IMR-90 (cell line): ENCODE measurements at regions not wholly inside any gene's neighbourhood (a gene's known extent, or its start where the extent isn't known, plus 50 kb on each side); places are given as distances from the start of the nearest gene placed in this dataset.

Experiments
- ATAC-seq: fragments of 200-7000 bp; cut with Tn5 transposase; 2 replicates; pipeline ENCODE4 v1.9.1; 2020; ENCODE audit warnings: low read depth, mild to moderate bottlenecking, moderate library complexity
- BruUV-seq: library from RNA; stranded (reverse); fragments of 400-500 nt; replicated peaks from 2 replicates; lab custom pipeline; 2021; lab: Mats Ljungman, UMichigan
- CTCF ChIA-PET: fragments of 300-600 bp; formaldehyde crosslinking; extraction: SDS; loops from one replicate; lab custom pipeline; 2021; ENCODE audit warnings: antibody characterized with exemption; lab: Yijun Ruan, JAX
- POLR2A ChIA-PET: fragments of 300-600 bp; sonication (Branson Sonifier 250); formaldehyde crosslinking; loops from one replicate; lab custom pipeline; 2022; ENCODE audit warnings: antibody characterized with exemption; ENCODE audit not compliant: unreplicated experiment; lab: Charles Lee
- DNase-seq: peaks from one replicate; pipeline ENCODE4 v3.0.0; 2013
- H2AFZ ChIP-seq: replicated peaks from 2 replicates; pipeline ENCODE3; 2013; ENCODE audit warnings: low read length, mild to moderate bottlenecking; ENCODE audit not compliant: poor library complexity
- H2AK5ac ChIP-seq: 2 replicates; pipeline ENCODE4 v1.6.1; 2013; ENCODE audit warnings: low read depth, low read length, inconsistent platforms
- H2AK9ac ChIP-seq: replicated peaks from 2 replicates; pipeline ENCODE3; 2013; ENCODE audit warnings: mild to moderate bottlenecking, low read depth, low read length, moderate library complexity; ENCODE audit not compliant: poor library complexity
- H2BK120ac ChIP-seq: 2 replicates; pipeline ENCODE4 v1.6.1; 2013; ENCODE audit warnings: low read depth, low read length, inconsistent platforms
- H2BK15ac ChIP-seq: 3 replicates; pipeline ENCODE4 v1.6.1; 2013; ENCODE audit warnings: low read depth, low read length, inconsistent platforms
- H2BK20ac ChIP-seq: 2 replicates; pipeline ENCODE4 v1.6.1; 2013; ENCODE audit warnings: low read depth, mild to moderate bottlenecking, inconsistent platforms, low read length, moderate library complexity
- H2BK5ac ChIP-seq: 2 replicates; pipeline ENCODE4 v1.6.1; 2013; ENCODE audit warnings: mild to moderate bottlenecking, low read depth, low read length, inconsistent platforms; ENCODE audit not compliant: poor library complexity, severe bottlenecking
- H3K14ac ChIP-seq: replicated peaks from 2 replicates; pipeline ENCODE4 v1.6.1; 2013; ENCODE audit warnings: low read depth, low read length, inconsistent platforms
- H3K18ac ChIP-seq: 2 replicates; pipeline ENCODE4 v1.6.1; 2013; ENCODE audit warnings: low read depth, low read length, control low read depth
- H3K23ac ChIP-seq: 2 replicates; pipeline ENCODE4 v1.6.1; 2013; ENCODE audit warnings: low read depth, low read length, inconsistent platforms
- H3K27ac ChIP-seq: 2 replicates; pipeline ENCODE4 v1.5.1; 2013; ENCODE audit warnings: mild to moderate bottlenecking, control low read depth, low read length; ENCODE audit not compliant: insufficient read depth
- H3K27me3 ChIP-seq: 2 replicates; pipeline ENCODE4 v1.6.1; 2013; ENCODE audit warnings: low read length; ENCODE audit not compliant: control insufficient read depth, insufficient read depth
- H3K36me3 ChIP-seq: 2 replicates; pipeline ENCODE4 v1.6.1; 2013; ENCODE audit warnings: low read length, mixed read lengths; ENCODE audit not compliant: control insufficient read depth, insufficient read depth
- H3K4ac ChIP-seq: 2 replicates; pipeline ENCODE4 v1.6.1; 2013; ENCODE audit warnings: low read depth, low read length, inconsistent platforms
- H3K4me1 ChIP-seq: 2 replicates; pipeline ENCODE4 v1.6.1; 2013; ENCODE audit warnings: low read length, mixed read lengths; ENCODE audit not compliant: control insufficient read depth, insufficient read depth
- H3K4me2 ChIP-seq: 2 replicates; pipeline ENCODE4 v1.6.1; 2013; ENCODE audit warnings: low read depth, mild to moderate bottlenecking, control low read depth, low read length, moderate library complexity
- H3K4me3 ChIP-seq: 2 replicates; pipeline ENCODE4 v1.5.1; 2013; ENCODE audit warnings: low read depth, mild to moderate bottlenecking, control low read depth, low read length, moderate library complexity; ENCODE audit not compliant: insufficient read depth
- H3K56ac ChIP-seq: 2 replicates; pipeline ENCODE4 v1.6.1; 2013; ENCODE audit warnings: low read length, inconsistent platforms; ENCODE audit not compliant: insufficient read depth; ENCODE audit errors: extremely low read depth
- H3K79me1 ChIP-seq, 2 experiments: 2 replicates each; pipeline ENCODE4 v1.6.1; 2013; ENCODE audit warnings: low read length in 2 of 2, inconsistent platforms in 1 of 2, low read depth in 1 of 2
- H3K9ac ChIP-seq: 2 replicates; pipeline ENCODE4 v1.6.1; 2013; ENCODE audit warnings: low read depth, low read length, control low read depth
- H3K9me1 ChIP-seq: 2 replicates; pipeline ENCODE4 v1.6.1; 2013; ENCODE audit warnings: low read length, inconsistent platforms; ENCODE audit not compliant: insufficient read depth
- H3K9me3 ChIP-seq: 2 replicates; pipeline ENCODE4 v1.6.1; 2013; ENCODE audit warnings: low read length; ENCODE audit not compliant: control insufficient read depth, insufficient read depth
- H4K20me1 ChIP-seq: 2 replicates; pipeline ENCODE4 v1.6.1; 2013; ENCODE audit warnings: low read length, inconsistent platforms; ENCODE audit not compliant: insufficient read depth
- H4K5ac ChIP-seq: 2 replicates; pipeline ENCODE4 v1.6.1; 2013; ENCODE audit warnings: mild to moderate bottlenecking, low read depth, low read length, control low read depth
- H4K8ac ChIP-seq, 2 experiments: 2 replicates each; pipeline ENCODE4 v1.6.1; 2013; ENCODE audit warnings: low read depth in 2 of 2, low read length in 2 of 2, control low read depth in 1 of 2, inconsistent platforms in 1 of 2
- H4K91ac ChIP-seq: 2 replicates; pipeline ENCODE4 v1.6.1; 2013; ENCODE audit warnings: low read depth, low read length, inconsistent platforms; ENCODE audit not compliant: insufficient read depth
- BHLHE40 ChIP-seq: fragments of 150-350 bp; IDR thresholded peaks from 2 replicates; pipeline ENCODE4 v1.6.1; 2016; ENCODE audit warnings: mild to moderate bottlenecking, low read depth, low read length
- CHD1 ChIP-seq: IDR thresholded peaks from 2 replicates; pipeline ENCODE4 v1.6.1; 2012; ENCODE audit warnings: low read depth, low read length, improper control_type of control experiment
- MAFK ChIP-seq: IDR thresholded peaks from 2 replicates; pipeline ENCODE4 v1.6.1; 2012; ENCODE audit warnings: low read depth, low read length, improper control_type of control experiment
- RCOR1 ChIP-seq: IDR thresholded peaks from 2 replicates; pipeline ENCODE4 v1.6.1; 2012; ENCODE audit warnings: mild to moderate bottlenecking, low read length, improper control_type of control experiment; ENCODE audit not compliant: insufficient replicate concordance
- WGBS, 2 experiments: methylation state at CpG; one replicate each; pipeline versions ENCODE4 v1.1.5 to v1.1.7; 2013; ENCODE audit warnings: missing lambda C conversion rate in 2 of 2; ENCODE audit not compliant: insufficient read length in 1 of 2; ENCODE audit errors: extremely low coverage in 2 of 2; 5-methylcytosine and 5-hydroxymethylcytosine counted together
- dilution Hi-C: fragments of 300-500 bp; cut with HindIII; formaldehyde crosslinking; loops from one replicate; pipeline ENCODE4 v1.14.3; 2018; ENCODE audit warnings: low sequenced_read_pairs; ENCODE audit not compliant: unreplicated experiment
- in situ Hi-C: fragments of 300-500 bp; cut with MboI; formaldehyde crosslinking; loops from 3 replicates; pipeline ENCODE4 v1.14.3; 2019; ENCODE audit warnings: low sequenced_read_pairs, inconsistent platforms, mixed read lengths
- intact Hi-C: fragments of 100-400 bp; cut with micrococcal nuclease; formaldehyde crosslinking; loops from 2 replicates; pipeline ENCODE4 v1.10.0; 2022

- CTCF ChIA-PET, result no interaction called here
These were observed 66.6 kb upstream of the SPTLC3 start for GRCh38 chr20:12942123-12942522.

More at GRCh38 chr20:12942123-12942522, 66.6 kb upstream of the SPTLC3 start:
- BruUV-seq, result no TSS peak
- Histone ChIP-seq H3K79me1 (no peaks in the 10 kb centered on the region), H4K5ac (no peak overlapping the region), H2BK20ac (no peak overlapping the region), H2BK5ac (no peak overlapping the region), H2AK5ac (no peak overlapping the region), H2BK120ac (no peak overlapping the region), H3K9me1 (no peaks in the 10 kb centered on the region), H4K20me1 (no peaks in the 10 kb centered on the region), H3K4me3 (no peak overlapping the region), H3K18ac (no peak overlapping the region), H3K9ac (no peak overlapping the region), H3K4me2 (no peak overlapping the region), H3K36me3 (no peaks in the 10 kb centered on the region), H3K56ac (no peak overlapping the region), H3K14ac (no peak overlapping the region), H2AK9ac (no peak overlapping the region), H3K4me1 (peaks cover under 1% of the 10 kb centered on the region; the same call in 1 of the 2 replicates), H2BK15ac (no peak overlapping the region), H3K27ac (no peak overlapping the region), H3K27me3 (no peaks in the 10 kb centered on the region), H4K91ac (no peak overlapping the region), H3K9me3 (no peaks in the 10 kb centered on the region), H3K4ac (no peak overlapping the region), H3K23ac (no peak overlapping the region), H4K8ac (no peak overlapping the region), H2AFZ (no peak overlapping the region)
- POLR2A ChIA-PET, result no interaction called here
- in situ Hi-C loops (no loop called here), dilution Hi-C loops (no loop called here), intact Hi-C loops (no loop called here)
- WGBS, 2 experiments, result no CpG with 5 or more reads among the region's 2 CpGs
- no peak for ATAC-seq
- DNase-seq, result no peak
- TF ChIP-seq CHD1 (no peak), MAFK (no peak), RCOR1 (no peak), BHLHE40 (no peak)
